Stomach (tissue), 8 donors: ENCODE measurements at regions not wholly inside any gene's neighbourhood (a gene's known extent, or its start where the extent isn't known, plus 50 kb on each side); places are given as distances from the start of the nearest gene placed in this dataset.
A peak's percentile ranks its signal among the peaks of the same experiment; 100 is the strongest.
"Not testable (repeated sequence)": the region's sequence is repeated elsewhere in the genome, so short reads cannot be mapped to it uniquely, and the experiment has no call there.

ENCODE experiments used
- DNase-seq, 2 donors: peaks; one replicate each; pipeline versions ENCODE4 v3.0.0 to v3.0.0-alpha.2; 2013 to 2019
- H3K27ac ChIP-seq, 5 donors: fragments of 200-600 bp in 4 of 5; sonication (generic) in 4 of 5; one replicate each; pipeline ENCODE4 v1.5.1; 2013 to 2019; ENCODE audit warnings: mild to moderate bottlenecking in 1 of 5, moderate library complexity in 1 of 5
- H3K27me3 ChIP-seq, 3 donors: fragments of 200-600 bp; sonication (generic); one replicate each; pipeline ENCODE4 v1.5.1; 2017 to 2019; ENCODE audit warnings: mixed run types in 1 of 3
- H3K36me3 ChIP-seq, 4 donors: fragments of 200-600 bp; sonication (generic); 1 replicate in 3 of 4; 2 replicates in 1 of 4; pipeline ENCODE4 v1.5.1; 2016 to 2019
- H3K4me1 ChIP-seq, 4 donors: fragments of 200-600 bp; sonication (generic); one replicate each; pipeline ENCODE4 v1.5.1; 2016 to 2019
- H3K4me3 ChIP-seq, 4 donors: fragments of 200-600 bp; sonication (generic) in 3 of 4; one replicate each; pipeline ENCODE4 v1.5.1; 2016 to 2019; ENCODE audit warnings: mild to moderate bottlenecking in 1 of 4
- H3K9me3 ChIP-seq, 4 donors: fragments of 200-600 bp; sonication (generic); one replicate each; pipeline ENCODE4 v1.5.1; 2016 to 2019
- EP300 ChIP-seq: sonication (generic); formaldehyde crosslinking; IDR thresholded peaks from one replicate; pipeline ENCODE4 v1.6.1; 2017; ENCODE audit warnings: antibody characterized with exemption
- POLR2A ChIP-seq, 4 donors: fragments of 450-650 bp; IDR thresholded peaks; one replicate each; pipeline ENCODE4 v1.6.1; 2016; ENCODE audit warnings: antibody characterized with exemption in 4 of 4, control low read depth in 2 of 4, mild to moderate bottlenecking in 1 of 4, moderate library complexity in 1 of 4
- POLR2AphosphoS5 ChIP-seq, 3 donors: sonication (generic); formaldehyde crosslinking; IDR thresholded peaks; one replicate each; pipeline ENCODE4 v1.6.1; 2016; ENCODE audit warnings: antibody characterized with exemption in 3 of 3
- WGBS, 5 donors: extraction: QIAGEN DNeasy Blood & Tissue Kit in 3 of 5; methylation state at CpG; one replicate each; pipeline versions ENCODE4 v1.1.5 to v1.1.7; 2013 to 2018; 5-methylcytosine and 5-hydroxymethylcytosine counted together
- intact Hi-C: fragments of 100-400 bp; cut with DNase I; formaldehyde crosslinking; loops from one replicate; pipeline ENCODE4 v1.15.1; 2023; ENCODE audit warnings: low total_unique reads
- TF ChIP-seq, protein P1 (sequence below), 7 experiments: fragments of 450-650 bp in 4 of 7; fragments of 200-600 bp in 3 of 7; sonication (generic) in 3 of 7; IDR thresholded peaks; one replicate each; pipeline ENCODE4 v1.5.1; 2016 to 2019; ENCODE audit warnings: antibody characterized with exemption in 7 of 7, control low read depth in 2 of 7, mild to moderate bottlenecking in 1 of 7
- donor health status: healthy with polysubstance abuse.
- donor health status: Bipolar disorder and iron deficiency.
- donor health status: healthy.

GRCh38 chr21:15626031-15626430 lies 103.8 kb upstream of the USP25 start:
- DNase-seq = no peak
- no peak for TF ChIP-seq POLR2AphosphoS5 (IDR thresholded peaks at IDR 0.05)
- no peak for TF ChIP-seq POLR2A (IDR thresholded peaks at IDR 0.05)
- no peak for TF ChIP-seq EP300
- TF ChIP-seq, protein P1, sequence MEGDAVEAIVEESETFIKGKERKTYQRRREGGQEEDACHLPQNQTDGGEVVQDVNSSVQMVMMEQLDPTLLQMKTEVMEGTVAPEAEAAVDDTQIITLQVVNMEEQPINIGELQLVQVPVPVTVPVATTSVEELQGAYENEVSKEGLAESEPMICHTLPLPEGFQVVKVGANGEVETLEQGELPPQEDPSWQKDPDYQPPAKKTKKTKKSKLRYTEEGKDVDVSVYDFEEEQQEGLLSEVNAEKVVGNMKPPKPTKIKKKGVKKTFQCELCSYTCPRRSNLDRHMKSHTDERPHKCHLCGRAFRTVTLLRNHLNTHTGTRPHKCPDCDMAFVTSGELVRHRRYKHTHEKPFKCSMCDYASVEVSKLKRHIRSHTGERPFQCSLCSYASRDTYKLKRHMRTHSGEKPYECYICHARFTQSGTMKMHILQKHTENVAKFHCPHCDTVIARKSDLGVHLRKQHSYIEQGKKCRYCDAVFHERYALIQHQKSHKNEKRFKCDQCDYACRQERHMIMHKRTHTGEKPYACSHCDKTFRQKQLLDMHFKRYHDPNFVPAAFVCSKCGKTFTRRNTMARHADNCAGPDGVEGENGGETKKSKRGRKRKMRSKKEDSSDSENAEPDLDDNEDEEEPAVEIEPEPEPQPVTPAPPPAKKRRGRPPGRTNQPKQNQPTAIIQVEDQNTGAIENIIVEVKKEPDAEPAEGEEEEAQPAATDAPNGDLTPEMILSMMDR (IDR thresholded peaks at IDR 0.05) = no peak
- intact Hi-C loops = no loop called here
- H3K36me3 ChIP-seq = no peaks in the 10 kb centered on the region
- H3K4me3 ChIP-seq = no peak overlapping the region
- peaks cover 0 to 8% (median 3%) of the 10 kb centered on the region in 4 donors for H3K4me1 ChIP-seq
- no peaks in the 10 kb centered on the region for H3K27me3 ChIP-seq
- H3K9me3 ChIP-seq = no peaks in the 10 kb centered on the region
- H3K27ac ChIP-seq = no peak overlapping the region

- Histone ChIP-seq H3K4me3 (no peak overlapping the region), H3K27ac (no peak overlapping the region), H3K4me1 (peaks cover 0 to 8% (median 3%) of the 10 kb centered on the region in 4 donors), H3K27me3 (no peaks in the 10 kb centered on the region), H3K36me3 (no peaks in the 10 kb centered on the region), H3K9me3 (no peaks in the 10 kb centered on the region)
- intact Hi-C loops = no loop called here
- DNase-seq = no peak
- TF ChIP-seq EP300 = no peak
- no peak for TF ChIP-seq POLR2AphosphoS5 (IDR thresholded peaks at IDR 0.05)
- TF ChIP-seq POLR2A (IDR thresholded peaks at IDR 0.05) = no peak
- TF ChIP-seq, protein P1 (IDR thresholded peaks at IDR 0.05) = no peak
- 47 to 62% (median 57%) methylated on average over 3 of the region's 3 CpGs for whole genome bisulfite sequencing, 5 donors
These were observed 102.8 kb upstream of the USP25 start for GRCh38 chr21:15627011-15627410.

DNA sequence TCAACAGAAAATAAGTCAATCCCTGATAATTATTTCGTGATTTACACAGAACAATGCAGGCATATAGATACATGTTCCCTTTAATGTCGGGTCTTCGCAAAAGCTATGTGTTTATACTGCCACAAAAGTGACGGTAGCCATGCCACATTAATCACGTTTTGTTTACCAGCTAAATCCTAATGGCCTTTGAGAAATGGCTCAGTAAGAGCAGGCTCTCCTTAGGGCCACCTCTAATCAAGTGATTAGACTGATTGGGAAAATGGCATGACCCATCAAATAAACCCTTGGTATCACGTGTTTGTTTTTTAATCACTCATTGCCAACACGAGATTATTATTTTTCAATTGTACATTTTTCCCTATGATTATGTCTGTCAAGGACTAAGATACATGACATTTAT lies 102.0 kb upstream of the USP25 start:
- Histone ChIP-seq H3K9me3 (no peaks in the 10 kb centered on the region), H3K27ac (no peak overlapping the region), H3K4me3 (no peak overlapping the region), H3K36me3 (no peaks in the 10 kb centered on the region), H3K27me3 (no peaks in the 10 kb centered on the region), H3K4me1 (peaks cover 0 to 8% (median 3%) of the 10 kb centered on the region in 4 donors)
- no peak for TF ChIP-seq EP300
- TF ChIP-seq POLR2AphosphoS5 (IDR thresholded peaks at IDR 0.05) = peak in 1 of 3 donors; percentile 52
- DNase-seq = peak in 1 of 2 donors; percentile 34
- WGBS, 5 donors = 12 to 34% (median 17%) methylated on average over 7 of the region's 7 CpGs
- intact Hi-C loops = no loop called here

- Histone ChIP-seq H3K4me1 (peaks cover 0 to 8% (median 3%) of the 10 kb centered on the region in 4 donors), H3K4me3 (no peak overlapping the region), H3K36me3 (no peaks in the 10 kb centered on the region), H3K27ac (no peak overlapping the region), H3K9me3 (no peaks in the 10 kb centered on the region), H3K27me3 (no peaks in the 10 kb centered on the region)
- intact Hi-C loops = no loop called here
- TF ChIP-seq, protein P1 (IDR thresholded peaks at IDR 0.05) = no peak
- no peak for TF ChIP-seq POLR2A (IDR thresholded peaks at IDR 0.05)
- TF ChIP-seq EP300 = no peak
- no peak for TF ChIP-seq POLR2AphosphoS5 (IDR thresholded peaks at IDR 0.05)
- 15 to 41% (median 36%) methylated on average over 2 of the region's 2 CpGs for WGBS, 5 donors
- DNase-seq = peak in 1 of 2 donors; percentile 36
These were observed 98.4 kb upstream of the USP25 start for GRCh38 chr21:15631342-15631741.

GRCh38 chr21:15634541-15634940 lies 95.2 kb upstream of the USP25 start:
- H3K27me3 ChIP-seq, intact Hi-C loops, H3K4me3 ChIP-seq, H3K9me3 ChIP-seq, DNase-seq, H3K27ac ChIP-seq, H3K36me3 ChIP-seq: not testable (repeated sequence)
- peaks cover 0 to 10% (median 5%) of the 10 kb centered on the region in 4 donors for H3K4me1 ChIP-seq
- 69 to 85% (median 80%) methylated on average over 5 of the region's 5 CpGs for WGBS, 5 donors
